Type B pancreatic cell (in vitro differentiated cells): ENCODE measurements at regions not wholly inside any gene's neighbourhood (a gene's known extent, or its start where the extent isn't known, plus 50 kb on each side); places are given as distances from the start of the nearest gene placed in this dataset.

Experiments
- DNase-seq: peaks from one replicate; pipeline ENCODE4 v3.0.0; 2021; ENCODE audit warnings: mixed read lengths; ENCODE audit not compliant: unreplicated experiment; ENCODE audit errors: extremely low spot score
- H3K27ac Mint-ChIP-seq: 2 replicates; pipeline ENCODE4 v1.8.0; 2021; ENCODE audit warnings: mild to moderate bottlenecking, mixed read lengths
- H3K27me3 Mint-ChIP-seq: 2 replicates; pipeline ENCODE4 v1.8.0; 2021; ENCODE audit warnings: mixed read lengths
- H3K36me3 Mint-ChIP-seq: 2 replicates; pipeline ENCODE4 v1.8.0; 2021; ENCODE audit warnings: mixed read lengths
- H3K4me1 Mint-ChIP-seq: one replicate; pipeline ENCODE4 v1.8.0; 2021; ENCODE audit warnings: mixed read lengths; ENCODE audit not compliant: unreplicated experiment
- H3K4me3 Mint-ChIP-seq: 2 replicates; pipeline ENCODE4 v1.8.0; 2021; ENCODE audit warnings: mild to moderate bottlenecking, mixed read lengths
- H3K9me3 Mint-ChIP-seq: 2 replicates; pipeline ENCODE4 v1.8.0; 2021; ENCODE audit warnings: mixed read lengths
- CTCF ChIP-seq: fragments of 200-600 bp; sonication (generic); conservative IDR thresholded peaks from 2 replicates; pipeline ENCODE4 v1.5.0; 2021; ENCODE audit warnings: antibody characterized with exemption, mild to moderate bottlenecking

- no peak for TF ChIP-seq CTCF
- no peak overlapping the region for H3K4me3 Mint-ChIP-seq
- H3K4me1 Mint-ChIP-seq, result peaks cover 17% of the 10 kb centered on the region
- H3K36me3 Mint-ChIP-seq, result no peaks in the 10 kb centered on the region
- DNase-seq, result no peak
- H3K27ac Mint-ChIP-seq, result no peak overlapping the region
- H3K27me3 Mint-ChIP-seq, result peaks cover 27% of the 10 kb centered on the region
- H3K9me3 Mint-ChIP-seq, result peaks cover 12% of the 10 kb centered on the region
Observed at GRCh38 chr16:65413861-65414260, 292.0 kb upstream of the CDH11 start.

DNA sequence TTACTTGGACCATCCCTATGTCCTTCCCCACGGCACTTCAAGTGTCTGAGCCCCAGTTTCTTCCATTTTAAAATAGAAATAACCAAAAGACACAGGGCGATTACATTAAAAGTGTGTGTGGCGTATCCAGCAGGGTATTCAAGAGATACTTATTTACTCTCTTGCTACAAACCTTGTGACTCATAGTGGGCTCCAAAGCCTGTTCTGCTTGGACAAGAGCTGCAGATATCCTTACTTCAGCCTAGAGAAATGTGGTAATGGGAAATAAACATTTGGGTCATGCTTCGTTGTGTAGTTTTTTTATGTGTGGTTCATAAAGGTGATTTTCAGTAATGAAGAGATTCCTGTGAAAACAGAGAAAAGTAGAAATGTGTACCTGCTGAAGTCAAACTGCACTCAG, 288.9 kb upstream of the CDH11 start:
- Mint-ChIP-seq H3K36me3 (no peaks in the 10 kb centered on the region), H3K27ac (no peak overlapping the region), H3K4me3 (no peak overlapping the region), H3K9me3 (peaks cover 4% of the 10 kb centered on the region), H3K4me1 (peaks cover 7% of the 10 kb centered on the region), H3K27me3 (peaks cover 18% of the 10 kb centered on the region)
- no peak for DNase-seq
- TF ChIP-seq CTCF, result no peak

GRCh38 chr16:65409510-65409909, 287.6 kb upstream of the CDH11 start:
- H3K4me1 Mint-ChIP-seq, result peaks cover 7% of the 10 kb centered on the region
- H3K4me3 Mint-ChIP-seq, result no peak overlapping the region
- DNase-seq, result no peak
- H3K27me3 Mint-ChIP-seq, result peaks cover 13% of the 10 kb centered on the region
- H3K36me3 Mint-ChIP-seq, result no peaks in the 10 kb centered on the region
- no peak for TF ChIP-seq CTCF
- peaks cover 4% of the 10 kb centered on the region for H3K9me3 Mint-ChIP-seq
- H3K27ac Mint-ChIP-seq, result no peak overlapping the region

DNA sequence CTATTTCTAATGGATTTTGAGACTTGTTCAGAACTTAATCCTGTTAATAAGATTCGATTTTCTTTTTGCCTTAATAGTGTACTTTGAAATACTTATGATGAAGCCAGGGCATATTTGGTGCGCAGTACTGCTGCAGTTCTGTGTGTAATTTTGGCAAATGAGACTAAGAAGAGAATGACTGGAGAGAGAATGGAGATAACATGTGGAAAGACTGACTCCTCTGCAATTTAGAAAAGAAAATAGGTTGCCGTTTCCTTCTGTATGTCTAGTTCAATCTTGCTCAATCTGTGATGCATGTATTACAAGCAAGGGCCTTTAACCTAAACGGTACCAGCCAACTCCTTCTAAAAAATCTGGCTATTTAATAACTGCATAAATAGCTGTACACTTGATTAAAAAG, 285.1 kb upstream of the CDH11 start:
- no peak overlapping the region for H3K4me3 Mint-ChIP-seq
- no peak for DNase-seq
- H3K4me1 Mint-ChIP-seq, result no peaks in the 10 kb centered on the region
- H3K27me3 Mint-ChIP-seq, result peaks cover 13% of the 10 kb centered on the region
- no peak overlapping the region for H3K27ac Mint-ChIP-seq
- no peak for TF ChIP-seq CTCF
- peaks cover 4% of the 10 kb centered on the region for H3K9me3 Mint-ChIP-seq
- no peaks in the 10 kb centered on the region for H3K36me3 Mint-ChIP-seq

GRCh38 chr16:65406116-65406515, 284.3 kb upstream of the CDH11 start:
- peaks cover 9% of the 10 kb centered on the region for H3K27me3 Mint-ChIP-seq
- DNase-seq, result no peak
- TF ChIP-seq CTCF, result no peak
- H3K4me1 Mint-ChIP-seq, result no peaks in the 10 kb centered on the region
- no peaks in the 10 kb centered on the region for H3K36me3 Mint-ChIP-seq
- H3K4me3 Mint-ChIP-seq, result no peak overlapping the region
- no peaks in the 10 kb centered on the region for H3K9me3 Mint-ChIP-seq
- H3K27ac Mint-ChIP-seq, result no peak overlapping the region

GRCh38 chr16:65394281-65394680, 272.4 kb upstream of the CDH11 start:
- Mint-ChIP-seq H3K4me1 (no peaks in the 10 kb centered on the region), H3K9me3 (peaks cover 6% of the 10 kb centered on the region), H3K27ac (no peak overlapping the region), H3K36me3 (no peaks in the 10 kb centered on the region), H3K4me3 (no peak overlapping the region), H3K27me3 (peaks cover 3% of the 10 kb centered on the region)
- no peak for DNase-seq
- TF ChIP-seq CTCF, result no peak
